HG03108 (cell line): ENCODE measurements at regions not wholly inside any gene's neighbourhood (a gene's known extent, or its start where the extent isn't known, plus 50 kb on each side); places are given as distances from the start of the nearest gene placed in this dataset.

Source experiments
- ATAC-seq: cut with Tn5 transposase; IDR thresholded peaks from one replicate; pipeline ENCODE4 v1.9.1; 2021; ENCODE audit warnings: moderate library complexity; ENCODE audit not compliant: unreplicated experiment

DNA sequence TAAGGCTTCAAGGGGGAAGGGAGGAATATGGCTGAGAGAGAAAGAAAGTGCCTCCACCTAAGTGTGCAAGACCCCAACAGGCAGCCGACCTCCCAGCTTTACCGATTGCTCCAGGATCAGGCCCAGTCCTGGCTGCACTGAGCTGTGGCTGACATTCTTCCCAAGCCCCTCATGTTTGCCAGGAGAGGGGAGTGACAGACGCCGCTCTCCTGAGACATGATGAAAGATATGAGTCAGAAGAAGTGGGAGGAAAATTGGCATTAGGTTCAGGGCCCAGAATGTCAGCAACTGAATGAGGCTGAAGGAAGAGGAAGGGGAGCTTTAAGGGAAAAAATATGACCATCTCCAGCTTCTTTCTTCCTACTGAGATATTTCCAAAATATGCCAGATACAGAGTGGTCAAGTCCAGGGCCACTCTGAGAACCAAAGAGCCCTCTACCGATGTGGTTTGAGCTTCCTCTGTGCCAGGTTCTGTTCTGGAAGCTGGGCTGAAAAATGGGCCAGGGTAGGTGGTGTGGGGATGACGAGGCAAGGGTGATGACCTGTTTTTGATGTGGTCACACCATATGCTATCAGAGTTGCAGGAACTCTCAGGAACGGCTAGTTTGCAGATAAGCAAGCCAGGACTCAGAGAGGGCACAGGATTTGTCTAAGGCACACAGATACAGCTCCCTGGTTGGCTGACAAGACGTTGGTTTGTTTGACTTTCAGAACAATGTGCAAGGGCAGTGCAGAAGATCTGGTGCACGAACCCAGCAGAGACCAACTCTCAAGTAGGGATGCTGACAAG, 176.7 kb downstream of the SOX9 start:
- no peak for ATAC-seq

DNA sequence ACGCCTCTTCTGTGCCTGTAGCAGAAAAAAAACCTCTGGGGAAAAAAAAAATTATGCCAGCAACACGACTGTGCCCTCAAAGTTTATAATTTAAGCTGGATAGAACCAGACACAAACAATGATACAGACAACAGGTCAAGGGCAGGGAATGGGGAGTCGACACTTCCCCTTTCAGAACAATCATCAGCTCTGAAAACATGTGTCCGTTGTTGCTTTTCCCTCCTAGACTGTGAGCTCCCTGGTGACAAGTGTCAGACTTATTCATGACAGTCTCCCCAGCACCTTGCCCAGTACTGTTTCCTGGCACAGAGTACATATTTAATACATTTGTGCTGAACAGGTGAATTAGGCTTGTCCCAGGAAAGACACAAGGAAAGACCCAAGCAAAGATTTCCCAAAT, 178.3 kb downstream of the SOX9 start:
- ATAC-seq, result no peak

DNA sequence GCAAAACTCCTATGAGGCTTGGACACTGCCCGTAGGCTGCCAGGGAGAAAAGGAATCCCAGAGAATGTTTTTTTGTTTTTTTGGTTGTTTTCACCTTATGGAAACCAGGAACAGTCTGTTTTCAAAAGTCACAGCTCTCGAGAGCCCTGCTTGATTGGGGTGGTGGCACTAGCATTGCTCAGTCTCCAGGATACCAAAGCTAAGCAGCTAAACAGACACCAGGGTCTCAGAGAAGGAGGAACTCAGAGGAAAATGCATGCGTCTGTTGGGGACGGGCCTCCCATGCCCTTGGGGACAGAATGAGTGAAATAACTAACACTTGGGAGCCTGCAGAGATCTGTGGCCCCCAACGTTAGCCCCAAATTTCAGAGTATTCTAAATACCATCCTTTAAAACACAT, 178.8 kb downstream of the SOX9 start:
- no peak for ATAC-seq

- ATAC-seq, result no peak
These were observed 181.1 kb downstream of the SOX9 start for GRCh38 chr17:72301887-72302286.

DNA sequence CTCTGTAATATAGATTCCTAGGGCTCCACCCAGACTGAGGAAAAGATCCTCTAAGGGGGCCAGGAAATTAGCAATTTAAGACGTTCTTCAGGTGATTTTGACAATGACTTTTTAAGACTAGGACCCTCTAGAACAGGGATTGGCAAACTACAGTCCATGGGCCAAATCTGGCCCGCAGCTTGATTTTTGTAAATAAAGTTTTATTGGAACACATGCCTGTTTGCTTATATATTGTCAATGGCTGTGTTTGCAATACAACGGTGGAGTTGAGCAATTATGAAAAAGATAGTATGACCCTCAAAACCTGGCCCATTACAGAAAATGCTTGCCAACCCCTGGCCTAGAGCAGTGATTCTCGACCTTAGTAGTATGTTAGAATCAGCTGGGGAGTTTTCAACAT, 181.9 kb downstream of the SOX9 start:
- ATAC-seq, result no peak

GRCh38 chr17:72303787-72304733, 183.2 kb downstream of the SOX9 start:
- no peak for ATAC-seq

DNA sequence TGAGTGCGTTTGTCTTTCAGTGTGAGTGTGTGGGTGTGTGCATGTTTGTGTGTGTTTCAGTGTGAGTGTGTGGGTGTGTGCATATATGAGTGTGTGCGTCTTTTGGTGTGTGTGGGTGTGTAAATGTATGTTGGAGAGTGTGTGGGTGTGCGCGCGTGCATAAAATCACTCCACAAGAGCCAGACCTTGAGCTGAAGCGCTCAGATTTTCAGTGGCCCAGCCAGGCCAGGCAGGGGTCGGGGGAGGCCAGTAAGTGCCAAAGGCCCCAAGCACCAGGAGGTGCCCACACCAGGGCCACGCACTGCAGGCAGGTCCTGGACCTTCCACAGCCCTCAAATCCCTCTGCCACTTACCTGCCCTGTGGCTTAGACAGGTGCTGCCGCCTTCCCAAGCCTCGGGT, 184.0 kb downstream of the SOX9 start:
- ATAC-seq, result no peak

DNA sequence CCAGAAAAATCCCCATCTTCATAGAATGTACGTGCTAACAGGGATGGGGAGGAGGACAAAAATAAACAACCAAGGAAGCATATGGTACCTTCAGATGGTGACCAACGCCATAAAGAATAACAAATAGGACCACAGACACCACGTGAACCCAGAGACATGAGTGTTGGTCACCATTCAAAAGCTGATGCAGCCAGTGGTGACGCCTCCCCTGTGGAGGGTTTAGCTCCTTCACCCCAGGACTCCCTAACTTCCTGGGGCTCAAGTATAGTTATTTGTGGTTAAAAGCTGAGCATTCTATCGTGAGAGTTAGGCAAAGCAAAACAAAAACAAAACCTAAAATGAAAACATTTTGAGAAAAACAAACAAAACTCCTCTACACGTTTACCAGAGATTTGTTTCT, 184.7 kb downstream of the SOX9 start:
- no peak for ATAC-seq

GRCh38 chr17:72306037-72306436, 185.2 kb downstream of the SOX9 start:
- no peak for ATAC-seq

GRCh38 chr17:72307836-72308235, 187.0 kb downstream of the SOX9 start:
- ATAC-seq, result no peak

DNA sequence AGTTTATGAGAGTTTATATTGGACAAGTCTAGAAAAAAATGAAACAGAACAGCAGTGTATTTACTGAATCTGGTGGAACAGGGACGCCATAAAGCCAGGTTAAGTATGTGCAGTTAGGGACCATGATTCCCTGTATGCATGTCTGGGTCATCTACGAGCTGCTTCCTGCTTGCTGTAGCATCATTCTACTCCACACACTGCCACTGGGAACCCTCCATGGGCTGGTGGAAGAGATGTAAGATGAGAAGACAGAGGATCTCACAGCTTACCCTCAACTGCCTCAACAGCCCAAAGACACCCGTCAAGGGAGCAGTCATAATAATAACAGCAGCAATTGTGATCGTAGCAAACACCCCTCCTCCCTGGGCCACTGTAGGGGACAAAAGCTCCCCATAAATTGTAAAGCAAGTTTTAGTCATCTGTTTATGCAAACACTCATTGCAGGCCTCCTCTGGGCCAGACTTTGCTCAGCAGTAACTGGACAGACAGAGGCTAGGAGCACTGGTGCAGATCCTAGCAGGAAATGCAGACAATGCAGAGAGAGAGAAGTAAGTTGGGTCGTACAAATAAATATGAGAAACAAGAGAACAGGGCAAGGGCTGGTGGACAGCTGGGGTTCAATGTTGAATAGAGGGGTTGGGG, 188.0 kb downstream of the SOX9 start:
- no peak for ATAC-seq

- no peak for ATAC-seq
These were observed 190.2 kb downstream of the SOX9 start for GRCh38 chr17:72311004-72311403.

DNA sequence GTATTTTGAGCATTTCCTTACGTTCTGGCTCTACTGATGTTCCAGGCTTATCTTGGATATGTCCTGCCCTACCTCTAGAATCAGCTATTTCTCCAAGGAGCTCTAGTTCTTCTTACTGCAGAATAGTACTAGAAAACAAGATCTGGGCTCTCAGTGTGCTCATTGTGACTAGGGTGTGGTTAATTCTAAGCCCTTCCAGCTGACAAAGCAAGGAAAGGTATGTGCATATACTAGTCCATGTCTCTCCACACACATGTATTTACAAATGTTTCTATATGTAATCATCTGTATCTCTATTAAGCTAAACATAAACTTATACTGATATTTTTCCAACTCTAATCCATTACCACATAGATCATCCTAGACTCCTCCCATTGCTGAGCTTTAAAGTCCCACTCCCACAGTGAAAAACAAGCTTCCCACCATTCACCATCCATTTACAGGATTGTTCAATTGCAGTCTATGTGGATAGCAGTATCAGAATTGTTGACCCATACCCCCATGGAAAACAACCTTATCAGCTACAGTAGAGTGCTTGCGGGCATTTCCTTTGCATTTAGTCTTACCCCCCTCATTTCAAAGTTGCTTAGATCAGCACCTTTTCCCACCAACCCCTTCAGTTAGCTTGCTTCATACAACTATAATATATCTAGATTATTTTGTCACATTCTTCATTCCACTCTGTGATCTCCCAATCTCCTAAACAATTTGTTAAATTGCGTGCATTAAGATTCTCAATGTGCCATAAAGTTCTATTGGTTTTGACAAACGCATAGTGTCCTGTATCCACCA, 194.5 kb downstream of the SOX9 start:
- no peak for ATAC-seq

- ATAC-seq, result no peak
These were observed 197.3 kb downstream of the SOX9 start for GRCh38 chr17:72318131-72318530.

DNA sequence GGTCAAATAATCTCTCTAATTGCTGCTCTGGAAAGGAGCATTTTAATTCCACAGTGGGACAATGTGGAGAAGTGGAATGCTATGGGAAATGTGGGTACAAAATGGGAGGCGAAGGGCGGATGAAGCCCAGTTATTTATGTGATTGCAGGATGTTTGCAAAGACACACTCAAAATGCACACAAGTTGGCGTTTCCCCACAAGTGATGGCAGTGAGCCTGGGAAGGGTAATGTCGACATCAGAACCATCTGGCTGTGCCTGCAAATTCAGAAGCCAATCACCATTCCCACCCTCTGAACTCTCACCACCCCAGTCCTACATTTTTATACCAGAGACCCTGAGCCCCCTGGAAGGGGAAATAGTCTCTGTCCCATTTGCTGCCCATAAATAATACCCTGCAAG, 201.1 kb downstream of the SOX9 start:
- ATAC-seq, result no peak

DNA sequence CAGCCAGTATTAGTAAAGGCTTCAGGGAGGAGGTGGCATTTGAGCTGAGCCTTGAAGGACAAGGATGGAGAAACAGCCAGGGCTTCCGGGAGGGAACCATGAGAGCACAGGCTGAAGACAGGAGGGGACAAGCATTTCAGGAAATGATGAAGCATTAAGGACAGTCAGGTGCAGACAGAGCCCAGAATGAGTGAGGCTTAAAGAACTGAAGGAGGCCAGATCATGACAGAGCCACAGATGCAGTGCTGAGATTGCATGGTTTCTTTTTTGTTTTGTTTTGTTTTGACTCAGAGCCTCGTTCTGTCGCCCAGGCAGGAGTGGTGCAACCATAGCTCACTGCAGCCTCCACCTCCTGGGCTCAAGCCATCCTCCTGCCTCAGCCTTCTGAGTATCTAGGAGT, 211.5 kb downstream of the SOX9 start:
- ATAC-seq, result peak; percentile 73

- no peak for ATAC-seq
These were observed 212.8 kb downstream of the SOX9 start for GRCh38 chr17:72333570-72333969.

DNA sequence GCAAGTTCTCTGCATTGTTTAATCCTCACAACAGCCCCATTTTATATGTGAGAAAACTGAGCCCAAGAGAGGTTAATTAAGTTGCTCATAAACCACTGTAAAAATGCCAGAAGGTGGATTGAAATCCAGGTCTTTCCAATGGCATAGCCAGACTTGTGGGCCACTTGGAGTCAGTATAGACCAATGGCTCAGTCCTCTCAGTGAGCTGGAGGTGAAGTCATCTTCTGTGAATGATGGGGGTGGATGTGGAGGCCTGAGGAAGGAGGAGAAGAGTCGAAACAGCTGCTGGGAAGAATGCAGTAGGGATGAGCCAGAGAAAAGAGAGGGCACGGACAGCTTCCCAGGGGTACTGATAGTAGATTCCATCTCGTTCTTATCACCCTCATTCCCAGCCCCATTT, 213.4 kb downstream of the SOX9 start:
- no peak for ATAC-seq

GRCh38 chr17:72336026-72336803, 215.4 kb downstream of the SOX9 start:
- no peak for ATAC-seq

DNA sequence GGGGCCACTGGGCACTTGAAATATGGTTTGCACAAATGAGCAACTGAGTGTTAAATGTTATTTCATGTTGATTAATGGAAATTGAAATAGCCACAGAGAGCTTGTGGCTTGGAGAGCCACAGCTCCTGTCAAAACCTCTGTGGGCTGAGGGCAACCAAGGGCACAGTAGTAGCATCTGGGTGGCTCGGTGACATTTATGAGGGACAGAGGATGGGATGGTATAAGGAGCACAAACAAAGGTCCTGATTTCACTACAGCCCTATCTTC, 215.9 kb downstream of the SOX9 start:
- no peak for ATAC-seq
